ENCODE measurements at regions not wholly inside any gene's neighbourhood (a gene's known extent, or its start where the extent isn't known, plus 50 kb on each side); places are given as distances from the start of the nearest gene placed in this dataset.

DNA sequence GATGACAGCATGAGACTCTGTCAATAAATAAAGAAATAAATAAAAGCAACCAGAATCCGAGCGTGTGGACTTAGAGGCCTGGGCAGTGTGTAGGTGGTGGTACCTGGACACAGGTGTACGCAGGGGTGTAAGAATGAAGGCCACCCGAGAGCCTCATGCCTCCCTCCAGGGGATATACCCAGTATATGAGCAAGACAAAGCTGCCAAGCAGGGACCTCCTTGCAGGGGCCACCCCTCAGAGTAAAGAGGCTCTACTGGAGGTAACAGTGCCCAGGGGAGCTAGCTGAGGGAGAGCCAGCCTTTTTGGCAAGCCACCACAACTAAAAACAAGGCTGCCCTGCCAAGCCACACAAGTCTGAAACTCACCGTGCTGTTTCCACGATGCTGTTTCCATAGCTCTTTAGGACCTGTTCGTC is 179.2 kb upstream of the RAB4A start:
- no peaks in the 10 kb centered on the region for H3K36me3 ChIP-seq (ENCODE audit: control insufficient read depth, insufficient read depth, low read length)
- no peak overlapping the region for H3K4me3 ChIP-seq (replicated peaks; ENCODE audit: low read depth, low read length)
- TF ChIP-seq, protein P1, sequence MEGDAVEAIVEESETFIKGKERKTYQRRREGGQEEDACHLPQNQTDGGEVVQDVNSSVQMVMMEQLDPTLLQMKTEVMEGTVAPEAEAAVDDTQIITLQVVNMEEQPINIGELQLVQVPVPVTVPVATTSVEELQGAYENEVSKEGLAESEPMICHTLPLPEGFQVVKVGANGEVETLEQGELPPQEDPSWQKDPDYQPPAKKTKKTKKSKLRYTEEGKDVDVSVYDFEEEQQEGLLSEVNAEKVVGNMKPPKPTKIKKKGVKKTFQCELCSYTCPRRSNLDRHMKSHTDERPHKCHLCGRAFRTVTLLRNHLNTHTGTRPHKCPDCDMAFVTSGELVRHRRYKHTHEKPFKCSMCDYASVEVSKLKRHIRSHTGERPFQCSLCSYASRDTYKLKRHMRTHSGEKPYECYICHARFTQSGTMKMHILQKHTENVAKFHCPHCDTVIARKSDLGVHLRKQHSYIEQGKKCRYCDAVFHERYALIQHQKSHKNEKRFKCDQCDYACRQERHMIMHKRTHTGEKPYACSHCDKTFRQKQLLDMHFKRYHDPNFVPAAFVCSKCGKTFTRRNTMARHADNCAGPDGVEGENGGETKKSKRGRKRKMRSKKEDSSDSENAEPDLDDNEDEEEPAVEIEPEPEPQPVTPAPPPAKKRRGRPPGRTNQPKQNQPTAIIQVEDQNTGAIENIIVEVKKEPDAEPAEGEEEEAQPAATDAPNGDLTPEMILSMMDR (IDR thresholded peaks at IDR 0.05; ENCODE audit: insufficient read depth, low read length, poor library complexity, severe bottlenecking): no peak
- no peaks in the 10 kb centered on the region; the same call in 1 of the 2 replicates for H3K27me3 ChIP-seq (replicated peaks; ENCODE audit: control insufficient read depth, insufficient read depth, low read length)
- DNase-seq (ENCODE audit: extremely low read depth, insufficient read length): no peak

DNA sequence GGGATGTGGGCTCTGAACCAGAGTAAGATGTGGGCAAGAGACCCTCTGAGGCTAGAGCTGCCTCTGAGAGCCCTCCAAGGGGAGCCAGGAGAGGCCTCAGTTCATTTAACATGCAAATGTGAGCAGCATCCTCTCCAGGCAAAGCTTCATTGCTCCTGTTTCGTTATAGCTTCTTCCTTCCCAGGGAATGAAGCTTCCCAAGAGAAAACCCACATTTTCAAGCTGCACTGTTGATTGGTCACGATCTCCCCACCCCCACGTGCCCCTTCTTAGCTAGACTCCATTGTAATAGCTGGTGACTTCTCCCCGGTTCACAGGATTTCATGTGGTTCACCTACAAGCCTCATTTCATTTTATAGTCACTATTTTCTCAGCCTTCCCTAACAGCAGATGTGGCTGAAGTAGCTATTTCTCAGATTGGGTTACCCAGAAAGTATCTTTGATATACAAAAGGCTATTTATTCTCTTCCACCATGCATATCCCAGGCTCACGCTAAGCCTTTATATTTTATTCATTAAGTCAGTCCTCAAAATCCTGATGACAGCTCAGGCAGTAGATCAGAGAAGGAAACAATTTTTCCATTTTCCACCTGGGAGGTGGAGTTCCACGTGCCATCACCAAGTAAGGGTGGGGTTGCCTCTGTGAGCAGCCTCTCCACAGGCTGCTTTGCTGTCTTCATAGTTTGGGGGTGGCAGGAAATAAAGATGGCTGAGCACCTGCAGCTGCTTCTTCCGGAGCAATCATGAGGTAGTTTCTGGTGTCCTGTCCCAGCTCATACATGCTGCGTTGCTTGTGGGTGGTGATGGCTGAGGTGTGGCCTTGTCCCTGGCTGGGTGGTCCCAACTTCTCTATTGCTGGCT is 178.3 kb upstream of the RAB4A start:
- H3K36me3 ChIP-seq (ENCODE audit: control insufficient read depth, insufficient read depth, low read length): no peaks in the 10 kb centered on the region
- no peak overlapping the region for H3K4me3 ChIP-seq (replicated peaks; ENCODE audit: low read depth, low read length)
- TF ChIP-seq, protein P1 (IDR thresholded peaks at IDR 0.05; ENCODE audit: insufficient read depth, low read length, poor library complexity, severe bottlenecking): no peak
- no peaks in the 10 kb centered on the region; the same call in 1 of the 2 replicates for H3K27me3 ChIP-seq (replicated peaks; ENCODE audit: control insufficient read depth, insufficient read depth, low read length)
- DNase-seq (ENCODE audit: extremely low read depth, insufficient read length): no peak

DNA sequence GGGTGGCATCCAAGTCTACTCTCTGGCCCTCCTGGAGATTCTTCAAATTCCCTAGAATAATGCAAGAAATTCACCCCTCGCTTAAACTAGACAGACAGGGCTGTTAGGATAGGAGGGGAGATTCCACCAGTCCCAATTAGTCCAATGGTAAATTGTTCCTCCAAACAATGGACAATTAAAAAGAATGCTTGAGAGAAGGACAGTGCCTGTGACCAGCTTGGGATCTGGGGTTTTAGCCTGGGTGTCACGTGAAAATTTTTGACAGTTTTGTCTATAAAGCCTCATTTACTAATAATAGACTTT is 177.7 kb upstream of the RAB4A start:
- no peak overlapping the region for H3K4me3 ChIP-seq (replicated peaks; ENCODE audit: low read depth, low read length)

DNA sequence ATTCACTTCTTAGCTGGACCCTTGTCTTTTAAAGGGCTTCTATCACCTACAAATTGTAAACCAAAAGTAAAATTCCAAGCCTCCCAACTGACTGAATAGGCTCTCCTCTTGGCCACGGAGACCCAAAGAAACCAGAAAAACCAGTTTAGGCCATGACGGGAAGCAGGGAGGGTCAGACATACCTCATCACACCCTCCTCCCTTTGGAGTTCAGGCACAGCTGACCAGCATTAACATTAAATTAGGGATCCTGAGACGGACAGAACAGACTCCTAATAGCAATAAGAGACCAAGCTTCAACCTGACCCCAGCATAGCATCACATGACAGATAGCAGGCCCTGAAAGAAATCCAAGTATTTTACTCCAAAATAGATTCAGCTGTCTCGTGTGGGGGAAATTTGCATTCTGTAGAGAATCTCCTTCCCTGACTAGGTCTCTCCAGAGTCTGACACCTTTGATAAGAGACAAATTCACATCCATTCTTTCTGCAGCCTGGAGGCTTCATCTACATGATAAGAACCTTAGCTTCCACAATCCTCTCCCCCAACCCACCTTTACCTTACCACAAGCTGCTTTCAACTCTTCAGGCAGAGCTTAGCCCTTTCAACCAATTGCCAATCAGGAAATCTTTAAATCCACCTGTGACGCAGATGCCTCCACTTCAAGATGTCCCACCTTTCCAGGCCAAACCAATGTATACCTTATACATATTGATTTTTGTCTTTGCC is 177.1 kb upstream of the RAB4A start:
- H3K27me3 ChIP-seq (replicated peaks; ENCODE audit: control insufficient read depth, insufficient read depth, low read length): no peaks in the 10 kb centered on the region; the same call in 1 of the 2 replicates
- H3K4me3 ChIP-seq (replicated peaks; ENCODE audit: low read depth, low read length): no peak overlapping the region
- TF ChIP-seq, protein P1 (IDR thresholded peaks at IDR 0.05; ENCODE audit: insufficient read depth, low read length, poor library complexity, severe bottlenecking): no peak
- H3K36me3 ChIP-seq (ENCODE audit: control insufficient read depth, insufficient read depth, low read length): no peaks in the 10 kb centered on the region
- no peak for DNase-seq (ENCODE audit: extremely low read depth, insufficient read length)

More for the DNA sequence above, 177.7 kb upstream of the RAB4A start:
- Histone ChIP-seq H3K27me3 (replicated peaks; ENCODE audit: control insufficient read depth, insufficient read depth, low read length) (no peaks in the 10 kb centered on the region; the same call in 1 of the 2 replicates), H3K36me3 (ENCODE audit: control insufficient read depth, insufficient read depth, low read length) (no peaks in the 10 kb centered on the region)
- DNase-seq (ENCODE audit: extremely low read depth, insufficient read length): no peak
- TF ChIP-seq, protein P1 (IDR thresholded peaks at IDR 0.05; ENCODE audit: insufficient read depth, low read length, poor library complexity, severe bottlenecking): no peak

DNA sequence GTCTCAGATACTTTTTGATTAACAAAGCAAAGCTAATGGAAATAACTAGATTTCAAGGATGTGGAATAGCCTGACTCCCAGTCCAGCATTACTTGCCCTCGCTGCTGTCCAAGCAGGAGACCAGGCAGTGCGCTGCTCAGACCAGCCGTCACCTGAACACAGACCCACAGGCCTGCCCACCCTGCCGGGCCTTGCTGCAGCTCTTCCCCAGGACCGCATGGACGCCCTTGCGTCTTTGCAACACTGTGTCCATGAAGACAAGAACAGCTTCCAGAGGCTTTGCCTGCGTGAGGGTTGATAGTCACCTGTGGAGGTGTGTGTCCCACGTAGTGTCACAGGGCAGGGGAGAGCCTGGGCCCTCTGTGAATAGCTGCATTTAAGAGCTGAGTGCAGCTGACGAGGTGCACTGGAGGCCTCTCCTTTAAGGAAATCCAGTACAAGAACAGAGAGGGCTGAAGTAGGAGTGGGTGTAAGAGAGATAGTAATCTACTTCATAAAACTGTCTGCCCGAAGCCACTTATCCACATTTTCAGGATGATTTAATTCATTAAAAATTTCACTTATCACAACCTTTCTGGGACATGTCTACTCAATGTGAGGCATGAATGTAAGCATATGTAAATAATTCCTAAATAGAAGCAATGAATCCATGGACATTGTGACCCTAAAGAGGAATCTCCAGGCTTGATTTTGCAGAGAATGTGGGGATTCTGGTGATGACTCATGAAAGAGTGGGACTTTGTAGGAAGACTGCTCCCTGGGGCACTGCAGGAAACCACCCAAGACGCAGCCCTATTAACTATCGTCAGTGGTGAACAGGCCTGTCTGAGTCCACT is 176.2 kb upstream of the RAB4A start:
- H3K4me3 ChIP-seq (replicated peaks; ENCODE audit: low read depth, low read length): no peak overlapping the region
- TF ChIP-seq, protein P1 (IDR thresholded peaks at IDR 0.05; ENCODE audit: insufficient read depth, low read length, poor library complexity, severe bottlenecking): no peak
- H3K36me3 ChIP-seq (ENCODE audit: control insufficient read depth, insufficient read depth, low read length): no peaks in the 10 kb centered on the region
- no peak for DNase-seq (ENCODE audit: extremely low read depth, insufficient read length)
- no peaks in the 10 kb centered on the region; the same call in 1 of the 2 replicates for H3K27me3 ChIP-seq (replicated peaks; ENCODE audit: control insufficient read depth, insufficient read depth, low read length)
